HepG2 (cell line): ENCODE measurements at regions not wholly inside any gene's neighbourhood (a gene's known extent, or its start where the extent isn't known, plus 50 kb on each side); places are given as distances from the start of the nearest gene placed in this dataset.

Source experiments
- ATAC-seq: fragments of 200-7000 bp; cut with Tn5 transposase; 3 replicates; pipeline ENCODE4 v1.9.1; 2020; ENCODE audit warnings: mild to moderate bottlenecking, moderate library complexity
- BruUV-seq: library from RNA; stranded (reverse); fragments of 400-500 nt; replicated peaks from 2 replicates; lab custom pipeline; 2021; lab: Mats Ljungman, UMichigan
- CTCF ChIA-PET: fragments of 300-600 bp; formaldehyde crosslinking; extraction: SDS; loops from one replicate; lab custom pipeline; 2021; ENCODE audit warnings: low total read pairs, inconsistent platforms, low intra/inter-chr PET ratio; lab: Yijun Ruan, JAX
- POLR2A ChIA-PET: fragments of 350-600 bp; sonication (Branson Sonifier 250); formaldehyde crosslinking; loops from one replicate; lab custom pipeline; 2020; ENCODE audit warnings: antibody characterized with exemption, inconsistent platforms; lab: Yijun Ruan, JAX
- DNase-seq: peaks from one replicate; pipeline ENCODE4 v3.0.0-alpha.2; 2015; ENCODE audit warnings: low spot score
- FAIRE-seq: peaks from 3 replicates; lab custom pipeline; 2011; peaks lifted over from hg19 to GRCh38; lab: Jason Lieb, UNC
- H2AFZ ChIP-seq: one replicate; pipeline ENCODE4 v1.6.1; 2011; ENCODE audit warnings: low read length, inconsistent platforms
- H3K27ac ChIP-seq: fragments of 300-600 bp; 3 replicates; pipeline ENCODE4 v1.8.0; 2011; ENCODE audit warnings: mixed run types, mild to moderate bottlenecking, mixed read lengths, low read length, inconsistent platforms; ENCODE audit not compliant: insufficient read depth; ENCODE audit errors: extremely low read length
- H3K27me3 ChIP-seq, 2 experiments: fragments of 200-600 bp in 1 of 2; 2 replicates in 1 of 2; 3 replicates in 1 of 2; pipeline versions ENCODE4 v1.6.0 to v1.8.0; 2011; ENCODE audit warnings: low read length in 2 of 2, mild to moderate bottlenecking in 2 of 2, moderate library complexity in 2 of 2, inconsistent platforms in 1 of 2; ENCODE audit not compliant: insufficient read depth in 2 of 2, control insufficient read depth in 1 of 2
- H3K36me3 ChIP-seq, 2 experiments: fragments of 200-600 bp in 1 of 2; replicated peaks in 1 of 2; 2 replicates in 1 of 2; 3 replicates in 1 of 2; pipeline versions ENCODE4 v1.5.1 to v1.8.0; 2011; ENCODE audit warnings: low read length in 2 of 2, inconsistent platforms in 1 of 2; ENCODE audit not compliant: insufficient read depth in 2 of 2, control insufficient read depth in 1 of 2
- H3K4me1 ChIP-seq: 2 replicates; pipeline ENCODE4 v1.5.1; 2012; ENCODE audit warnings: low read length, inconsistent platforms; ENCODE audit not compliant: insufficient read depth
- H3K4me2 ChIP-seq: 2 replicates; pipeline ENCODE4 v1.6.0; 2011; ENCODE audit warnings: low read depth, low read length, inconsistent platforms
- H3K4me3 ChIP-seq, 3 experiments: fragments of 200-600 bp in 1 of 3; sonication (generic), shearing (Covaris generic) in 1 of 3; replicated peaks in 1 of 3; 2 replicates each; pipeline ENCODE4 v1.5.1; 2011 to 2016; ENCODE audit warnings: low read length in 3 of 3, inconsistent platforms in 2 of 3, low read depth in 2 of 3, mild to moderate bottlenecking in 2 of 3, control low read depth in 1 of 3, mixed read lengths in 1 of 3; ENCODE audit not compliant: insufficient read depth in 1 of 3
- H3K79me2 ChIP-seq: one replicate; pipeline ENCODE4 v1.6.1; 2011; ENCODE audit warnings: low read length, inconsistent platforms; ENCODE audit not compliant: insufficient read depth
- H3K9ac ChIP-seq: 2 replicates; pipeline ENCODE4 v1.6.0; 2011; ENCODE audit warnings: mild to moderate bottlenecking, low read depth, low read length, inconsistent platforms; ENCODE audit not compliant: insufficient read depth
- H3K9me3 ChIP-seq: 2 replicates; pipeline ENCODE4 v1.5.1; 2012; ENCODE audit warnings: mild to moderate bottlenecking, low read length
- H4K20me1 ChIP-seq: 2 replicates; pipeline ENCODE4 v1.6.0; 2011; ENCODE audit warnings: inconsistent platforms, mild to moderate bottlenecking, low read length, moderate library complexity; ENCODE audit not compliant: insufficient read depth
- AGO1 ChIP-seq: fragments of 200-400 bp; formaldehyde crosslinking; IDR thresholded peaks from 2 replicates; pipeline ENCODE4 v1.6.1; 2017; ENCODE audit warnings: mild to moderate bottlenecking, low read depth, low read length, moderate library complexity; ENCODE audit not compliant: poor library complexity, severe bottlenecking
- CBX1 ChIP-seq: IDR thresholded peaks from one replicate; pipeline ENCODE4 v1.6.1; 2016; ENCODE audit warnings: antibody characterized with exemption, low read depth
- ELF1 ChIP-seq: sonication (generic); formaldehyde crosslinking; IDR thresholded peaks from 2 replicates; pipeline ENCODE4 v1.4.0; 2020; ENCODE audit warnings: missing genetic modification reagents
- KLF13 ChIP-seq: sonication (generic); formaldehyde crosslinking; IDR thresholded peaks from 2 replicates; pipeline ENCODE4 v1.4.0; 2020; ENCODE audit warnings: mild to moderate bottlenecking, missing genetic modification reagents
- SMAD1 ChIP-seq: sonication (generic); formaldehyde crosslinking; IDR thresholded peaks from 2 replicates; pipeline ENCODE4 v1.4.0; 2020; ENCODE audit warnings: missing genetic modification reagents, low read depth, mild to moderate bottlenecking, borderline replicate concordance
- SOX5 ChIP-seq: IDR thresholded peaks from 2 replicates; pipeline ENCODE4 v1.6.1; 2016; ENCODE audit warnings: borderline replicate concordance
- U2AF2 ChIP-seq: fragments of 200-400 bp; formaldehyde crosslinking; IDR thresholded peaks from 2 replicates; pipeline ENCODE4 v1.6.1; 2017; ENCODE audit warnings: low read depth, mild to moderate bottlenecking, low read length
- XBP1 ChIP-seq: sonication (generic); formaldehyde crosslinking; IDR thresholded peaks from 2 replicates; pipeline ENCODE4 v1.5.0; 2020; ENCODE audit warnings: missing genetic modification reagents
- YEATS2 ChIP-seq: sonication (generic); formaldehyde crosslinking; IDR thresholded peaks from 2 replicates; pipeline ENCODE4 v1.4.0; 2020; ENCODE audit warnings: missing genetic modification reagents, borderline replicate concordance
- ZFX ChIP-seq: sonication (generic); formaldehyde crosslinking; IDR thresholded peaks from 2 replicates; pipeline ENCODE4 v1.4.0; 2020; ENCODE audit warnings: mild to moderate bottlenecking, low read depth, missing genetic modification reagents, moderate library complexity
- ZNF275 ChIP-seq: sonication (generic); formaldehyde crosslinking; IDR thresholded peaks from 2 replicates; pipeline ENCODE4 v1.8.0; 2022; ENCODE audit warnings: missing genetic modification reagents, mild to moderate bottlenecking, inconsistent platforms, borderline replicate concordance
- ZNF296 ChIP-seq: sonication (generic); formaldehyde crosslinking; conservative IDR thresholded peaks from 2 replicates; pipeline ENCODE4 v1.5.0; 2020; ENCODE audit warnings: mild to moderate bottlenecking, missing genetic modification reagents
- ZNF567 ChIP-seq: sonication (generic); formaldehyde crosslinking; IDR thresholded peaks from 2 replicates; pipeline ENCODE4 v1.8.1; 2023; ENCODE audit warnings: mild to moderate bottlenecking, missing genetic modification reagents, borderline replicate concordance
- ZNF746 ChIP-seq: sonication (generic); formaldehyde crosslinking; IDR thresholded peaks from 2 replicates; pipeline ENCODE4 v1.8.0; 2022; ENCODE audit warnings: mild to moderate bottlenecking, missing genetic modification reagents
- ZNF773 ChIP-seq: sonication (generic); formaldehyde crosslinking; IDR thresholded peaks from 2 replicates; pipeline ENCODE4 v1.4.0; 2020; ENCODE audit warnings: missing genetic modification reagents, borderline replicate concordance
- WGBS: methylation state at CpG from one replicate; pipeline ENCODE4 v1.1.6; 2017; ENCODE audit warnings: low lambda C conversion rate; 5-methylcytosine and 5-hydroxymethylcytosine counted together
- in situ Hi-C: cut with HindIII; loops from 2 replicates; pipeline ENCODE4 v1.10.0; 2017; ENCODE audit warnings: low pct_unique_long_range_greater_than_20kb; ENCODE audit not compliant: extremely low pct_ligation_motif_present
- intact Hi-C: fragments of 100-400 bp; cut with micrococcal nuclease; formaldehyde crosslinking; loops from one replicate; pipeline ENCODE4 v1.10.0; 2022; ENCODE audit not compliant: unreplicated experiment
- TF ChIP-seq, protein P1 (sequence below): IDR thresholded peaks from 2 replicates; pipeline ENCODE4 v1.6.1; 2016

DNA sequence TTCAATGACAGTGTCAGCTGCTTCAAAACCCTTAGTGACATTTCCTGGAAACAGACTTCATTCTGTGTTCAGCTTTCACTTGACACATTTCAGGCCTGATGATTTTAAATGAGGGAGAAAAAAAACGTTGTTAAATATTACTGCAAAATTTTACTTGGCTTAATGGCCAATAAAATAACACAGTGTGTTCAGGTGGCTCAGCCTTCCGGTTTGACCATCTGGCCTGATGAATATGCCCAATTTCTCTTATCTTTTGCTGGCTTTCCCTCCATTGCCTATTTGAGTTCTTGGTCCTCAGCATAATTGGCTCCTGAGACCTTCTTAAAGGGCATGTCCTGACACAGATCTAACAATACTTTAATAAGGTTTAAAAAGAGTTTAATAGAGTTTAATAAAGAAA lies 462.4 kb downstream of the ADRA2A start:
- no peak overlapping the region for H3K27ac ChIP-seq
- no peak overlapping the region for H2AFZ ChIP-seq
- H3K79me2 ChIP-seq, result no peaks in the 10 kb centered on the region
- intact Hi-C loops, result no loop called here
- H3K36me3 ChIP-seq, result no peaks in the 10 kb centered on the region
- no peak overlapping the region for H3K4me2 ChIP-seq
- H3K9me3 ChIP-seq, result no peaks in the 10 kb centered on the region
- FAIRE-seq (no peak), ATAC-seq (no peak), DNase-seq (no peak)
- no peak overlapping the region for H3K4me3 ChIP-seq
- TF ChIP-seq YEATS2 (CRISPR knock-in tag) (no peak), SOX5 (CRISPR knock-in tag) (no peak), ZNF275 (CRISPR knock-in tag) (no peak), ZNF567 (CRISPR knock-in tag) (no peak), XBP1 (CRISPR knock-in tag) (no peak), U2AF2 (no peak), ZFX (CRISPR knock-in tag) (no peak), ZNF773 (no peak), CBX1 (no peak), ZNF746 (CRISPR knock-in tag) (no peak), ZNF296 (CRISPR knock-in tag) (no peak), SMAD1 (CRISPR knock-in tag) (no peak), ELF1 (CRISPR knock-in tag) (no peak), KLF13 (CRISPR knock-in tag) (no peak), AGO1 (no peak)
- TF ChIP-seq, protein P1, sequence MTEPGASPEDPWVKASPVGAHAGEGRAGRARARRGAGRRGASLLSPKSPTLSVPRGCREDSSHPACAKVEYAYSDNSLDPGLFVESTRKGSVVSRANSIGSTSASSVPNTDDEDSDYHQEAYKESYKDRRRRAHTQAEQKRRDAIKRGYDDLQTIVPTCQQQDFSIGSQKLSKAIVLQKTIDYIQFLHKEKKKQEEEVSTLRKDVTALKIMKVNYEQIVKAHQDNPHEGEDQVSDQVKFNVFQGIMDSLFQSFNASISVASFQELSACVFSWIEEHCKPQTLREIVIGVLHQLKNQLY, result no peak
- WGBS, result 2% methylated on average over 2 of the region's 2 CpGs
- no peaks in the 10 kb centered on the region for H4K20me1 ChIP-seq
- no peaks in the 10 kb centered on the region for H3K4me1 ChIP-seq
- BruUV-seq, result no TSS peak
- H3K9ac ChIP-seq, result no peak overlapping the region
- ChIA-PET CTCF (no interaction called here), POLR2A (no interaction called here)
- no peaks in the 10 kb centered on the region for H3K27me3 ChIP-seq
- in situ Hi-C loops, result no loop called here
